GM12891 (cell line): ENCODE measurements at regions not wholly inside any gene's neighbourhood (a gene's known extent, or its start where the extent isn't known, plus 50 kb on each side); places are given as distances from the start of the nearest gene placed in this dataset.

ENCODE experiments used
- PAX5 ChIP-seq: IDR thresholded peaks from 2 replicates; pipeline ENCODE4 v1.6.1; 2011; ENCODE audit warnings: low read length, moderate library complexity, mild to moderate bottlenecking; ENCODE audit not compliant: insufficient read depth, severe bottlenecking
- POLR2A ChIP-seq: IDR thresholded peaks from 2 replicates; pipeline ENCODE4 v1.6.1; 2011; ENCODE audit warnings: low read depth, low read length, control low read depth
- POLR2AphosphoS5 ChIP-seq: IDR thresholded peaks from 2 replicates; pipeline ENCODE4 v1.6.1; 2011; ENCODE audit warnings: low read depth, low read length, control low read depth
- SPI1 ChIP-seq: IDR thresholded peaks from 2 replicates; pipeline ENCODE4 v1.6.1; 2011; ENCODE audit warnings: low read depth, low read length, control low read depth

DNA sequence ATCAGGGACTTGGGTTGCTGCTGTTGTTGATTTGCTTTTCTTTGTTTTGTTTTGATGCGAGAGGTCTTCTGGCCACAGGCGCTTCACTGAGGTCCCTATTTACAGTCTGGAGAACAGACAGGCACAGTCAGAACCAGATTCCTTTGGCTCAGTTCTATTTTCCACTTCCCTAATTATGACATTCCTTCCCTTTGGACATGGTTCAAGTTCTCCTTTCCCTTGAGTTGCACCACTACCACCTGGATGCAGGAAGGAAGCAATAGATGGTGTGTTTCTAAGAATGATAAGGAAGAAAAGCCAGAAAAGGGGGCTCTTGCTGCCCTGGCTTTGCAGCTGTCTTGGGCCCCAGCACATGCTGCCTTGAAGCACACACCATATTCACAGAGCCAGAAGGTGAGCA lies 160.6 kb downstream of the MAF start:
- no peak for TF ChIP-seq POLR2AphosphoS5
- no peak for TF ChIP-seq PAX5
- TF ChIP-seq POLR2A: no peak
- TF ChIP-seq SPI1: no peak
